SJCRH30 (cell line): ENCODE measurements at regions not wholly inside any gene's neighbourhood (a gene's known extent, or its start where the extent isn't known, plus 50 kb on each side); places are given as distances from the start of the nearest gene placed in this dataset.

Experiments
- DNase-seq, 2 experiments: peaks; one replicate each; pipeline ENCODE4 v3.0.0-alpha.2; 2015 to 2020
- H3K27ac ChIP-seq: fragments of 250-450 bp; sonication (Bioruptor Pico); 2 replicates; pipeline ENCODE4 v1.5.1; 2020; ENCODE audit warnings: mild to moderate bottlenecking, moderate library complexity
- H3K27me3 ChIP-seq: fragments of 250-450 bp; sonication (Bioruptor Pico); 2 replicates; pipeline ENCODE4 v1.5.1; 2020; ENCODE audit warnings: mild to moderate bottlenecking, moderate library complexity
- H3K36me3 ChIP-seq: fragments of 250-450 bp; sonication (Bioruptor Pico); 2 replicates; pipeline ENCODE4 v1.5.1; 2020; ENCODE audit warnings: mild to moderate bottlenecking, moderate library complexity
- H3K4me1 ChIP-seq: fragments of 250-450 bp; sonication (Bioruptor Pico); 2 replicates; pipeline ENCODE4 v1.5.1; 2020; ENCODE audit warnings: mild to moderate bottlenecking, moderate library complexity
- H3K4me3 ChIP-seq: fragments of 250-450 bp; sonication (Bioruptor Pico); 2 replicates; pipeline ENCODE4 v1.5.1; 2020; ENCODE audit warnings: mild to moderate bottlenecking, moderate library complexity
- H3K9me3 ChIP-seq: fragments of 250-450 bp; sonication (Bioruptor Pico); replicated peaks from 2 replicates; pipeline ENCODE4 v1.5.1; 2020; ENCODE audit warnings: mild to moderate bottlenecking, moderate library complexity

GRCh38 chr10:78972947-78973900 lies 95.5 kb upstream of the ZMIZ1 start:
- Histone ChIP-seq H3K36me3 (no peaks in the 10 kb centered on the region), H3K27me3 (no peaks in the 10 kb centered on the region), H3K9me3 (no peaks in the 10 kb centered on the region), H3K4me3 (peak overlapping the region; percentile 57), H3K4me1 (peaks cover 22% of the 10 kb centered on the region), H3K27ac (peak overlapping the region; percentile 89)
- peak; percentile 88 to 92 for DNase-seq

- Histone ChIP-seq H3K9me3 (no peaks in the 10 kb centered on the region), H3K4me3 (peak overlapping the region; percentile 57), H3K27me3 (no peaks in the 10 kb centered on the region), H3K4me1 (peaks cover 22% of the 10 kb centered on the region), H3K27ac (peak overlapping the region; percentile 81), H3K36me3 (no peaks in the 10 kb centered on the region)
- DNase-seq, result peak; percentile 86 to 91
Observed at GRCh38 chr10:78973901-78974616, 94.7 kb upstream of the ZMIZ1 start.

GRCh38 chr10:78974617-78975317 lies 94.0 kb upstream of the ZMIZ1 start:
- Histone ChIP-seq H3K27me3 (no peaks in the 10 kb centered on the region), H3K36me3 (no peaks in the 10 kb centered on the region), H3K4me1 (peaks cover 22% of the 10 kb centered on the region), H3K4me3 (peak overlapping the region; percentile 57), H3K27ac (peak overlapping the region; percentile 81), H3K9me3 (no peaks in the 10 kb centered on the region)
- DNase-seq, result peak; percentile 63 to 74

- H3K27ac ChIP-seq, result no peak overlapping the region
- peaks cover 22% of the 10 kb centered on the region for H3K4me1 ChIP-seq
- no peak for DNase-seq
- H3K27me3 ChIP-seq, result no peaks in the 10 kb centered on the region
- no peaks in the 10 kb centered on the region for H3K9me3 ChIP-seq
- no peaks in the 10 kb centered on the region for H3K36me3 ChIP-seq
- H3K4me3 ChIP-seq, result no peak overlapping the region
Observed at GRCh38 chr10:78975926-78976325, 92.8 kb upstream of the ZMIZ1 start.

GRCh38 chr10:78976825-78977755 lies 91.7 kb upstream of the ZMIZ1 start:
- no peaks in the 10 kb centered on the region for H3K36me3 ChIP-seq
- H3K9me3 ChIP-seq, result no peaks in the 10 kb centered on the region
- peaks cover 17% of the 10 kb centered on the region for H3K4me1 ChIP-seq
- no peaks in the 10 kb centered on the region for H3K27me3 ChIP-seq
- no peak overlapping the region for H3K27ac ChIP-seq
- no peak overlapping the region for H3K4me3 ChIP-seq
- peak in 1 of 2 experiments; percentile 40 for DNase-seq

GRCh38 chr10:78979938-78980337 lies 88.8 kb upstream of the ZMIZ1 start:
- Histone ChIP-seq H3K27ac (no peak overlapping the region), H3K27me3 (peaks cover 5% of the 10 kb centered on the region; the same call in 1 of the 2 replicates), H3K9me3 (no peaks in the 10 kb centered on the region), H3K4me1 (peaks cover 2% of the 10 kb centered on the region; the same call in 1 of the 2 replicates), H3K36me3 (no peaks in the 10 kb centered on the region), H3K4me3 (no peak overlapping the region)
- no peak for DNase-seq

- DNase-seq, result no peak
- H3K4me1 ChIP-seq, result no peaks in the 10 kb centered on the region
- H3K9me3 ChIP-seq, result no peaks in the 10 kb centered on the region
- no peak overlapping the region for H3K4me3 ChIP-seq
- H3K36me3 ChIP-seq, result no peaks in the 10 kb centered on the region
- H3K27ac ChIP-seq, result no peak overlapping the region
- peaks cover 5% of the 10 kb centered on the region; the same call in 1 of the 2 replicates for H3K27me3 ChIP-seq
Observed at GRCh38 chr10:78980354-78980753, 88.4 kb upstream of the ZMIZ1 start.

- no peaks in the 10 kb centered on the region for H3K9me3 ChIP-seq
- H3K4me3 ChIP-seq, result no peak overlapping the region
- peaks cover 5% of the 10 kb centered on the region; the same call in 1 of the 2 replicates for H3K27me3 ChIP-seq
- H3K36me3 ChIP-seq, result no peaks in the 10 kb centered on the region
- DNase-seq, result no peak
- H3K27ac ChIP-seq, result no peak overlapping the region
- no peaks in the 10 kb centered on the region for H3K4me1 ChIP-seq
Observed at GRCh38 chr10:78980815-78981214, 88.0 kb upstream of the ZMIZ1 start.

- H3K27ac ChIP-seq, result no peak overlapping the region
- H3K36me3 ChIP-seq, result no peaks in the 10 kb centered on the region
- no peaks in the 10 kb centered on the region for H3K9me3 ChIP-seq
- no peak overlapping the region for H3K4me3 ChIP-seq
- H3K4me1 ChIP-seq, result no peaks in the 10 kb centered on the region
- no peak for DNase-seq
- peaks cover 5% of the 10 kb centered on the region; the same call in 1 of the 2 replicates for H3K27me3 ChIP-seq
Observed at GRCh38 chr10:78981257-78981969, 87.4 kb upstream of the ZMIZ1 start.

- Histone ChIP-seq H3K27me3 (peaks cover 5% of the 10 kb centered on the region; the same call in 1 of the 2 replicates), H3K4me1 (no peaks in the 10 kb centered on the region), H3K4me3 (no peak overlapping the region), H3K9me3 (no peaks in the 10 kb centered on the region), H3K36me3 (no peaks in the 10 kb centered on the region), H3K27ac (no peak overlapping the region)
- no peak for DNase-seq
Observed at GRCh38 chr10:78981970-78982281, 86.8 kb upstream of the ZMIZ1 start.

- no peak for DNase-seq
- H3K9me3 ChIP-seq, result no peaks in the 10 kb centered on the region
- H3K27ac ChIP-seq, result no peak overlapping the region
- H3K27me3 ChIP-seq, result peaks cover 5% of the 10 kb centered on the region; the same call in 1 of the 2 replicates
- H3K4me3 ChIP-seq, result no peak overlapping the region
- H3K36me3 ChIP-seq, result no peaks in the 10 kb centered on the region
- no peaks in the 10 kb centered on the region for H3K4me1 ChIP-seq
Observed at GRCh38 chr10:78982726-78983125, 86.0 kb upstream of the ZMIZ1 start.

- H3K4me3 ChIP-seq, result no peak overlapping the region
- no peak overlapping the region for H3K27ac ChIP-seq
- DNase-seq, result no peak
- no peaks in the 10 kb centered on the region for H3K4me1 ChIP-seq
- H3K27me3 ChIP-seq, result peaks cover 5% of the 10 kb centered on the region; the same call in 1 of the 2 replicates
- no peaks in the 10 kb centered on the region for H3K36me3 ChIP-seq
- no peaks in the 10 kb centered on the region for H3K9me3 ChIP-seq
Observed at GRCh38 chr10:78983608-78984007, 85.2 kb upstream of the ZMIZ1 start.

GRCh38 chr10:78985973-78986818 lies 82.6 kb upstream of the ZMIZ1 start:
- H3K4me1 ChIP-seq, result no peaks in the 10 kb centered on the region
- no peak overlapping the region for H3K4me3 ChIP-seq
- no peak for DNase-seq
- no peaks in the 10 kb centered on the region for H3K9me3 ChIP-seq
- H3K36me3 ChIP-seq, result no peaks in the 10 kb centered on the region
- H3K27ac ChIP-seq, result no peak overlapping the region
- H3K27me3 ChIP-seq, result peaks cover 5% of the 10 kb centered on the region; the same call in 1 of the 2 replicates
